Hepatocyte (in vitro differentiated cells): ENCODE measurements at regions not wholly inside any gene's neighbourhood (a gene's known extent, or its start where the extent isn't known, plus 50 kb on each side); places are given as distances from the start of the nearest gene placed in this dataset.

ENCODE experiments used
- DNase-seq: peaks from one replicate; pipeline ENCODE4 v3.0.0-alpha.2; 2016; ENCODE audit warnings: low spot score
- H2AFZ ChIP-seq: fragments of 200-600 bp; sonication (generic); 2 replicates; pipeline ENCODE4 v1.6.0; 2016; ENCODE audit warnings: antibody characterized with exemption, mild to moderate bottlenecking
- H3K27ac ChIP-seq: fragments of 200-600 bp; sonication (generic); 2 replicates; pipeline ENCODE4 v1.5.1; 2016; ENCODE audit warnings: mild to moderate bottlenecking
- H3K27me3 ChIP-seq: fragments of 200-600 bp; sonication (generic); 2 replicates; pipeline ENCODE4 v1.6.1; 2016
- H3K36me3 ChIP-seq: fragments of 200-600 bp; sonication (generic); replicated peaks from 2 replicates; pipeline ENCODE4 v1.5.1; 2016; ENCODE audit warnings: low read depth; ENCODE audit not compliant: insufficient read depth
- H3K4me1 ChIP-seq: fragments of 200-600 bp; sonication (generic); 2 replicates; pipeline ENCODE4 v1.5.1; 2016; ENCODE audit warnings: mild to moderate bottlenecking, moderate library complexity; ENCODE audit not compliant: insufficient read depth
- H3K4me2 ChIP-seq: fragments of 200-600 bp; sonication (generic); 2 replicates; pipeline ENCODE4 v1.6.0; 2016
- H3K4me3 ChIP-seq: fragments of 200-600 bp; sonication (generic); 2 replicates; pipeline ENCODE4 v1.5.1; 2016; ENCODE audit warnings: mild to moderate bottlenecking
- H3K79me2 ChIP-seq: fragments of 200-600 bp; sonication (generic); 2 replicates; pipeline ENCODE4 v1.6.0; 2017; ENCODE audit warnings: mild to moderate bottlenecking
- H3K9me2 ChIP-seq: fragments of 200-600 bp; sonication (generic); replicated peaks from 2 replicates; pipeline ENCODE4 v1.6.0; 2017; ENCODE audit warnings: mild to moderate bottlenecking; ENCODE audit not compliant: insufficient read depth
- H3K9me3 ChIP-seq: fragments of 200-600 bp; sonication (generic); 2 replicates; pipeline ENCODE4 v1.5.1; 2016; ENCODE audit warnings: low read depth, mild to moderate bottlenecking
- H4K20me1 ChIP-seq: fragments of 200-600 bp; sonication (generic); 2 replicates; pipeline ENCODE4 v1.6.0; 2016; ENCODE audit warnings: mild to moderate bottlenecking; ENCODE audit not compliant: insufficient read depth, poor library complexity, severe bottlenecking
- EZH2 ChIP-seq: fragments of 200-600 bp; sonication (generic); IDR thresholded peaks from 2 replicates; pipeline ENCODE4 v1.6.1; 2016; ENCODE audit warnings: antibody characterized with exemption, mild to moderate bottlenecking, borderline replicate concordance
- EZH2phosphoT487 ChIP-seq: fragments of 200-600 bp; sonication (generic); IDR thresholded peaks from one replicate; pipeline ENCODE4 v1.6.1; 2018; ENCODE audit warnings: antibody characterized with exemption, mild to moderate bottlenecking, low read depth, moderate library complexity; ENCODE audit not compliant: unreplicated experiment, severe bottlenecking
- WGBS: methylation state at CpG from one replicate; pipeline ENCODE4 v1.1.6; 2016; ENCODE audit warnings: low lambda C conversion rate; ENCODE audit errors: missing lambda C conversion rate; 5-methylcytosine and 5-hydroxymethylcytosine counted together
- TF ChIP-seq, protein P1 (sequence below): fragments of 200-600 bp; sonication (generic); IDR thresholded peaks from 2 replicates; pipeline ENCODE4 v1.5.1; 2016; ENCODE audit warnings: antibody characterized with exemption, mild to moderate bottlenecking; ENCODE audit not compliant: poor library complexity

DNA sequence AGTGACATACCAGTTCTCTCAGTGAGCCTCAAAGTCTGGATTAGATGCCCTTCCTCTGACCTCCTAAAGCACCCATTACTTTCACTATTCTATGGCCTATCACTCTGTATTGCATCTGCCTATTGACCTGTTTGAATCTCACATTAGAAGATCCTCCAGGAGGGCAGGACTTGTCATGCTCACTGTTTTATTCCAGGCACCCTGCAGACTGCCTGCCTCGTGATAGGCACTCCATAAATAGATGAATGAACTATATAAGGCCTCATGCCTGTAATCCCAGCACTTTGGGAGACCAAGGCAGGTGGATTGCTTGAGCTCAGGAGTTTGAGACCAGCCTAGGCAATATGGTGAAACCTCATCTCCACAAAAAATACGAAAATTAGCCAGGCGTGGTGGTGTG, 160.1 kb upstream of the CADM1 start:
- H3K36me3 ChIP-seq, result no peaks in the 10 kb centered on the region
- 99% methylated on average over 3 of the region's 3 CpGs for WGBS
- no peak for DNase-seq

GRCh38 chr11:115663790-115664189, 159.6 kb upstream of the CADM1 start:
- 92% methylated on average over 6 of the region's 6 CpGs for WGBS
- Histone ChIP-seq H3K9me2 (no peaks in the 10 kb centered on the region), H3K4me2 (no peak overlapping the region), H3K4me3 (no peak overlapping the region), H3K79me2 (no peaks in the 10 kb centered on the region), H4K20me1 (no peaks in the 10 kb centered on the region), H3K9me3 (no peaks in the 10 kb centered on the region), H3K4me1 (peaks cover 16% of the 10 kb centered on the region), H3K36me3 (no peaks in the 10 kb centered on the region), H2AFZ (no peak overlapping the region), H3K27ac (no peak overlapping the region), H3K27me3 (peaks cover 29% of the 10 kb centered on the region)
- no peak for DNase-seq
- no peak for TF ChIP-seq EZH2phosphoT487
- TF ChIP-seq, protein P1, sequence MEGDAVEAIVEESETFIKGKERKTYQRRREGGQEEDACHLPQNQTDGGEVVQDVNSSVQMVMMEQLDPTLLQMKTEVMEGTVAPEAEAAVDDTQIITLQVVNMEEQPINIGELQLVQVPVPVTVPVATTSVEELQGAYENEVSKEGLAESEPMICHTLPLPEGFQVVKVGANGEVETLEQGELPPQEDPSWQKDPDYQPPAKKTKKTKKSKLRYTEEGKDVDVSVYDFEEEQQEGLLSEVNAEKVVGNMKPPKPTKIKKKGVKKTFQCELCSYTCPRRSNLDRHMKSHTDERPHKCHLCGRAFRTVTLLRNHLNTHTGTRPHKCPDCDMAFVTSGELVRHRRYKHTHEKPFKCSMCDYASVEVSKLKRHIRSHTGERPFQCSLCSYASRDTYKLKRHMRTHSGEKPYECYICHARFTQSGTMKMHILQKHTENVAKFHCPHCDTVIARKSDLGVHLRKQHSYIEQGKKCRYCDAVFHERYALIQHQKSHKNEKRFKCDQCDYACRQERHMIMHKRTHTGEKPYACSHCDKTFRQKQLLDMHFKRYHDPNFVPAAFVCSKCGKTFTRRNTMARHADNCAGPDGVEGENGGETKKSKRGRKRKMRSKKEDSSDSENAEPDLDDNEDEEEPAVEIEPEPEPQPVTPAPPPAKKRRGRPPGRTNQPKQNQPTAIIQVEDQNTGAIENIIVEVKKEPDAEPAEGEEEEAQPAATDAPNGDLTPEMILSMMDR, result no peak
- TF ChIP-seq EZH2, result no peak

More for the DNA sequence above, 160.1 kb upstream of the CADM1 start:
- H3K4me1 ChIP-seq, result peaks cover 12% of the 10 kb centered on the region
- no peaks in the 10 kb centered on the region for H4K20me1 ChIP-seq
- no peak overlapping the region for H3K27ac ChIP-seq
- no peak overlapping the region for H3K4me2 ChIP-seq
- TF ChIP-seq EZH2phosphoT487, result no peak
- TF ChIP-seq, protein P1, result no peak
- TF ChIP-seq EZH2, result no peak
- no peak overlapping the region for H3K4me3 ChIP-seq
- H3K9me3 ChIP-seq, result no peaks in the 10 kb centered on the region
- H3K27me3 ChIP-seq, result peaks cover 23% of the 10 kb centered on the region
- no peaks in the 10 kb centered on the region for H3K9me2 ChIP-seq
- H2AFZ ChIP-seq, result no peak overlapping the region
- no peaks in the 10 kb centered on the region for H3K79me2 ChIP-seq

DNA sequence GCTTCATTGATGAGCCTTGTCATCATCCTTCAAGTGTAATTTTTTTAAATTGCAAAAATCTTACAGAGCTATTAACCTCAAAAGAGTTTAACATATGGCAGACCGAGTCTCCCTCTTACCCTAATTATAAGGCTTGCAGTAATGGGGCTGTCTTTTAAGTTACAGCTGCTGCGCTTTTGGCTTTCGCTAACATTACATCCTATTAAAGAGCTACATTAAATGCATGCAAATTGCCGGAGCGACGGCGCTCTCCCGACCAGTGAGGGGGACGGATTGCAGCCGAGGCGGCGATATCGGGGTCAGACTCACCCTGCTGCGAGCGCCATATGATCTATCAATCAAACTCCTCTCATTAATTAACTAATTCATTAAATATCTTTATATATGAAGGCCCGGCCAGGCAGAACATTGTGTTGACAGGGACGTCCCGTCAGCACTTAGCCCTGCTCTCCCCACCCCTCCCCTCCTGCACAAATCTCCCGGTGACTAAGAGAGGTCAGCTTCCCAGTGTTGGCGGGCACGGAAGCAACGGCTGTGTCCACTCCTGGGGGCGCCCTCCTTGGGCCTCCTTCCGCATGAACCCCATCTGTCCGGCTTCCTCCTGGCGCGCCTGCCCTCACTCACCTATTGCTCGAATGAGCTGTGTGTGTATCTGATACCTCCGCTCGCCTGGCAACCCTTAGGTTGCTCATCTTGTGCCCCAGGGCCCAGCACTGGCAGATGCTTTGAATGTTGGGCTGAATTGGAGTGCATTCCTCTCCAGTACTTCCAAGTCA, 156.0 kb upstream of the CADM1 start:
- peak overlapping the region; percentile 97 for H3K4me2 ChIP-seq
- peak overlapping the region; percentile 55 for H3K4me3 ChIP-seq
- no peak overlapping the region for H3K27ac ChIP-seq
- peaks cover 41% of the 10 kb centered on the region for H3K27me3 ChIP-seq
- no peaks in the 10 kb centered on the region for H3K9me2 ChIP-seq
- no peaks in the 10 kb centered on the region for H3K9me3 ChIP-seq
- peaks cover 16% of the 10 kb centered on the region for H3K4me1 ChIP-seq
- TF ChIP-seq EZH2 (peak; percentile 48), EZH2phosphoT487 (no peak)
- no peaks in the 10 kb centered on the region for H4K20me1 ChIP-seq
- H3K79me2 ChIP-seq, result no peaks in the 10 kb centered on the region
- no peaks in the 10 kb centered on the region for H3K36me3 ChIP-seq
- WGBS, result 20% methylated on average over 30 of the region's 30 CpGs
- H2AFZ ChIP-seq, result peak overlapping the region; percentile 56
- DNase-seq, result peak; percentile 20

DNA sequence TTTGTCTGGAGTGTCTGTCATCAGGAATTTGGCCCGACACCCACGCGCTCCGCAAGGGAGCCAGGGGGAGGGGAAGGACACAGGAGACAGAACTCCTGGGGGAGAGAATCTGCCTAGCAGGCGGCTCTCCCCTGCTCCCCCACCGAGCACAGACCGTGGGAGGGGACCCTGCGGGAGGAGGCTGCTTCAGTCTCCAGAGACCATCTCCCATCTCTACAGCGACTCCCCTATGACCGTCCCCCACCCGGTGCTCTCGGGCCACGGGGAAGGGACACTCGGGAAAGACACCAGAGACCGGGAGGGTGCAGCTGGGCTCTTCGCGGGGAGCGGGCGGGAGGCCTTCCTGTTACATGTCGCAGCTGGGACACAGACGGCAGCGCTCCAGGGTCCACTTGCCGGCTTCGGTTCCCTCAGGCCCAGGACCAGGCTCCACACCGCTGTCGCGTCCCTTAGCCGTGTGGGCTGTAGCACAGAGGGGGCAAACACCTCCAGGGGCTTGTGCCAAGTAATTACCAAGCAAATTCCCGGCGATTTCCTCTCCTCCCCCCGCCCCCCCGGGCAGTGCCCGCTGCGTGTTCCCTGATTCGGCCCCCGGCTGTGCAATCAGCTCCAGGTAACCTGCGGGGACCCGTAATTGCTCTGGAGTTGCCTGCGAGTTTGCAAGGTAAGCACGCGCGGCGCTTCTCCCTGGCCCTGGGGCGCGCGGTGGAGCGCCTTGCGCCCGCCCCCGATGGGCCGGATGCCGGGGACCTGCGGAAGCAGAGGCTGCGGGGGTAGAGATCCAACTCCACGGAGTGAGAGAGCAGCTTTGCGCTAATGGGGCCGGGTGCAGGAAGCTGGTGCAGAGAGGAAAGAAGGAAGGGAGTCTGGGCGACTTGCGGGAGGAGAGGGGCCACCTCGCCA, 155.1 kb upstream of the CADM1 start:
- Histone ChIP-seq H3K4me3 (peak overlapping the region; percentile 55), H4K20me1 (no peaks in the 10 kb centered on the region), H3K79me2 (no peaks in the 10 kb centered on the region), H3K27ac (no peak overlapping the region), H2AFZ (peak overlapping the region; percentile 56), H3K9me2 (no peaks in the 10 kb centered on the region), H3K27me3 (peaks cover 46% of the 10 kb centered on the region), H3K9me3 (no peaks in the 10 kb centered on the region), H3K4me1 (peaks cover 16% of the 10 kb centered on the region), H3K36me3 (no peaks in the 10 kb centered on the region), H3K4me2 (peak overlapping the region; percentile 97)
- peak; percentile 53 for DNase-seq
- 7% methylated on average over 50 of the region's 60 CpGs for WGBS
- TF ChIP-seq, protein P1, result no peak
- TF ChIP-seq EZH2phosphoT487, result peak; percentile 35
- TF ChIP-seq EZH2, result peak; percentile 36
